AG10803 (cell line): ENCODE measurements at regions not wholly inside any gene's neighbourhood (a gene's known extent, or its start where the extent isn't known, plus 50 kb on each side); places are given as distances from the start of the nearest gene placed in this dataset.
A peak's percentile ranks its signal among the peaks of the same experiment; 100 is the strongest.
"Not testable (repeated sequence)": the region's sequence is repeated elsewhere in the genome, so short reads cannot be mapped to it uniquely, and the experiment has no call there.

ENCODE experiments used
- DNase-seq: peaks from one replicate; pipeline ENCODE4 v3.0.0; 2010; ENCODE audit warnings: low read depth
- H3K4me3 ChIP-seq: 2 replicates; pipeline ENCODE4 v1.5.1; 2011; ENCODE audit warnings: mild to moderate bottlenecking, low read length, control low read depth
- CTCF ChIP-seq: conservative IDR thresholded peaks from 2 replicates; pipeline ENCODE4 v1.5.1; 2011; ENCODE audit warnings: mild to moderate bottlenecking, low read length, control low read depth, inconsistent platforms

- DNase-seq = peak; percentile 68
- TF ChIP-seq CTCF = no peak
- H3K4me3 ChIP-seq = no peak overlapping the region; the same call in 1 of the 2 replicates
Observed at GRCh38 chr16:85285681-85286065, 173.4 kb upstream of the CIBAR2 start.

GRCh38 chr16:85286066-85286831, 174.0 kb upstream of the CIBAR2 start:
- no peak for TF ChIP-seq CTCF
- peak; percentile 89 for DNase-seq
- peak overlapping the region; percentile 36 for H3K4me3 ChIP-seq

- TF ChIP-seq CTCF = peak; percentile 42
- DNase-seq = peak; percentile 48
- H3K4me3 ChIP-seq = peak overlapping the region; percentile 34
Observed at GRCh38 chr16:85286951-85287814, 174.9 kb upstream of the CIBAR2 start.

GRCh38 chr16:85287815-85288109, 175.5 kb upstream of the CIBAR2 start:
- H3K4me3 ChIP-seq, DNase-seq: not testable (repeated sequence)

- DNase-seq = no peak
- TF ChIP-seq CTCF = no peak
Observed at GRCh38 chr16:85288341-85288868, 176.1 kb upstream of the CIBAR2 start.

GRCh38 chr16:85288869-85289660, 176.8 kb upstream of the CIBAR2 start:
- H3K4me3 ChIP-seq = no peak overlapping the region
- no peak for TF ChIP-seq CTCF
- no peak for DNase-seq

More at GRCh38 chr16:85288341-85288868, 176.1 kb upstream of the CIBAR2 start:
- no peak overlapping the region for H3K4me3 ChIP-seq
